Kidney glomerular epithelial cell (primary cell): ENCODE measurements at regions not wholly inside any gene's neighbourhood (a gene's known extent, or its start where the extent isn't known, plus 50 kb on each side); places are given as distances from the start of the nearest gene placed in this dataset.
"Not testable (repeated sequence)": the region's sequence is repeated elsewhere in the genome, so short reads cannot be mapped to it uniquely, and the experiment has no call there.

Experiments
- DNase-seq: peaks from one replicate; lab custom pipeline; 2025; lab: John Stamatoyannopoulos, UW

DNA sequence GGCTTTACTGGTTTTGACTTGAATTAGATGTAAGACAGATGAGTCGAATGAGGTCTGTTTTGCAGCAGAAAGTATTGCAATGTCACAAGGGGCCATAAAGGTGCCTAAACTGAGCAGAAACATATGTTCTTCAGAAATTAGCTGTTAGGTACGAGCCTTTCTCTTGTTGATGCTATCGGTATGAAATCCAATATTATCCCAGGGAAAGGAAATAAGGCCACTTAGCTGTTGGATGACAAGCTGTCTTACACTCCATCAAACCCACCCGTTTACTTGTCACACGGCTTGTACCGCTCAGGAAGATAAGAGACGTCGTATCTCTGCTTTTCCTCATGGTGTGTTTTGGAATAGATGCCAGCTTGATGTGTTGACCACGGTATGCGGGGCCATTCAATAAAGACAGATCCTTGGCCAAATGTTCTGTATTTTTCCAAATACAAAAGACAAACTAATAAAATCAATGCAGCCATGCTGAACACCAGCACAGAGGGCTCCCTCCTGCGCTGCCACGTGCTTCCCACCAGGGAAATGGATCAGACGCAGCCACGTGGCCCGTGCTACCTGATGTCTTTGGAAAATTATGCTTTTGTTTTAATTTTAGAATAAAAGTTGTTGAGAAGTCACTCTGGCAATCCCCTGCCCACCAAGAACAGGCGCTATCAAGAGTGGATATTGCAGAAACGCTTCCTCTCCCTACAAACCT is 255.9 kb upstream of the SULF2 start:
- no peak for DNase-seq

DNA sequence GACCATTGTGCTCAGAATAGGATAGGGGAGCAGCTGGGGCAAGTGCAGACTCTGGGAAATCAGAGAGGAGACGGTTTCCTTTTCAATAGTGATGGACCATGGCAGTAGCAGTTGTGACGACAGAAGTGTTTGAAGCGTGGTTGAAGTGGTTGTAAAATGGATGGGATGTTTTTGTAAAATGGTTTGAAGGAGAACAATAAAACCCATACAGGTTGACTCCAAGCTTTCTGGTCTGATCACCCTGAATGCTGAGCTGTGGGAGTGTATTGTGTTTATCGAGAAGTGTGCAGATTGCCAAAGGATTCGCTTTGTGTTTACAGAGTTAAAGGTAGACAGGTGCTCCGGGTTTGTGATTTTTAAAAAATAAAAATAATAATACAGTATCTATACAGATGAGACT is 255.2 kb upstream of the SULF2 start:
- no peak for DNase-seq

DNA sequence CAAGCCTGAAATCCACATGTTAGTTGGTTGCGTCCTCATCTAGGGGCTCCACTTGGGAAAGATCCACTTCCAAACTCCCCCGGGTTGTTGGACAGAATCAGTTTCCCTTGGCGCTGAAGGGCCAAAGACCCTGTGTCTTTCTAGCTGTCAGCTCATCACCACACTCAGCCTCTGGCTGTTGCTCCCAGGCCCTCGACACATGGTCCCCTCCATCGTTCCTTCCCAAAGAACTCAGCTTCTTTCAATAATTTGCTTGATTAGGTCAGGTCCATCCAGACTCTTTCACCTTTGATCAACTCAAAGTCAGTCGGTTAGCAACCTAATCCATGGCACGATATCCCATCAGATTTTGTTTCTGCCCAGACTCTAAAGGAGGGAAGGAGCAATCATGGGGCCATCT is 254.8 kb upstream of the SULF2 start:
- DNase-seq: no peak

DNA sequence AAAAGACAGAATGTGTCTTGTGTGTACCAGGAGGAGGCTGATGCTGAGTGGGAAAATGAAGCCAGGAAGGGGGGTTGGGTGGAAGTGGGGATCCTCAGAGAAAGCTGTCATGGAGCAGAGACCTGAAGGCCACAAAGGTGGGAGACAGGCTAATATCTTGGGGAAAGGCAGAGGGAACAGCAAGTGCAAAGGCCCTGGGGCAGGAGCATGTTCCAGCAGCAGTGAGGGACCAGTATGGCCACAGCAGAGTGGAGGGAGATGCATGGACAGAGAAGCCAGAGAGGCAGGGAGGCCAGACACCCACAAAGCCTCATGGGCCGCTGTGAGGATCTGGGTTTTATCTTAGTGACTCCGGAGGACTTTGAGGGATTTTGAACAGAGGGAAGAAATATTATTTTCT is 254.2 kb upstream of the SULF2 start:
- DNase-seq: no peak

DNA sequence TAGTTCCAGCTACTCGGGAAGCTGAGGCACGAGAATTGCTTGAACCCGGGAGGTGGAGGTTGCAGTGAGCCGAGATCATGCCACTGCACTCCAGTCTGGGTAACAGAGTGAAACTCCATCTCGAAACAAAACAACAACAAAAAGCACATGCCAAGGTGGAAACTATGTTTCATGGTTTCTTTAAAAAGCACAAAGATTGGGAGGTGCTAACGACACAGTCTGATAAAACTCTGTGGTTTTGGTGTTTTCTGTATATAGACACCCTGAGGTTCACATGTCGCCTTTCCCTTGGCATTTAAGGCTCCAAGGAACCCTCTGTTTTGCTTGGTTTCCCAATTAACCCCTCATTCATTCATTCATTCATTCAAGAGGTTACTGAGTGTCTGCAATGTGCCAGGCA is 253.4 kb upstream of the SULF2 start:
- no peak for DNase-seq

DNA sequence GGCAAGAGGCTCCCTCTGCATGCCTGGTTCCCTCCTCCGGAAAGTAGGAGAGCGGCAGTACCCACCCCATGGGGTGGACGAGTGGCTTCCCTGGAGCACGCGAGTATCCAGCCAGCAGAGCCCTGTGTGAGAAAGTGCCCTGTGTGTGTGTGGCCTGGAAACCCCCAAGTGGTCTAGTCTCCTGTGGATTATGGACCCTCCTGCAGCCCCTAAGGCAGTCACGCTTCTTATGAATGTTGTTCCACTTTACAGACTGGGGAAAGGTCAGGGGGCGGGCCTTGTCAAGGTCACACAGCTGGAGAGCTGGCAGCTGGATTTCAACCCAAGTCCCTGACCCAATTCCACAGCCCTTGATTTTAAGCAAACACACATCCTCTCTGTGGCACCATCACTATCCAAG is 252.5 kb upstream of the SULF2 start:
- not testable (repeated sequence) for DNase-seq

DNA sequence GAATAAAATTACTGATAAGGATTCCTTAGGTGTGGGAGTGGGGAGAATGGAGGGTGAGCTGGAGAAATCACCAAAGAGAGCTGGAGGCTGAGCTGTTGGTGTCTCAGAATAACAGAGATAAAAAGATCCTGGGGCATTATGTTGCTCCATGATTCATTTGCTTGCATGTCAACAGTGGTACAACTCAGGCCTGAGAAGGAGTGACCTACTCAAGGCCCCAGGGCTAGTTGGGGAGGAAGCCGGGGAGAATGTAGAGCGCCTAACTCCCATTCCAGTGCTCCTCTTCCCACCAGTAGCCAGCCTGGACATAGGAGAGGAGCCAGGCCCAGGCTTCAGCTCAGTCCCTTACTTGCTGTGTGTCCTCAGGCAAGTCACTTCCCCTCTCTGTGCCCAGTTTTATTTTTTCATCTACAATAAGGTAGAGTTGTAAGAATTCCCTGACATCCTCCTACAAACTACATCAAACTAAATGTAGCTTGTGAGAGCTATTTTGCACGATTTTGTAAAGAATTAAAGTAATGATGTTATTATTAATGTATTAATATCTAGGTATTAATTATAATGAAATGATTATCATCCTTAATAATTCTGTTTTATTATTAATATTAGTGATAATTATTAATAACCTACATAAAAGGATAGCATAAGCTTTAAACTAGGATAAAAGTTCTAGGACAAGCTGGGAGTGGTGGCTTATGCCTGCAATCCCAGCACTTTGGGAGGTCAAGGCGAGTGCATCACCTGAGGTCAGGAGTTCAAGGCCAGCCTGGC is 250.9 kb upstream of the SULF2 start:
- no peak for DNase-seq

DNA sequence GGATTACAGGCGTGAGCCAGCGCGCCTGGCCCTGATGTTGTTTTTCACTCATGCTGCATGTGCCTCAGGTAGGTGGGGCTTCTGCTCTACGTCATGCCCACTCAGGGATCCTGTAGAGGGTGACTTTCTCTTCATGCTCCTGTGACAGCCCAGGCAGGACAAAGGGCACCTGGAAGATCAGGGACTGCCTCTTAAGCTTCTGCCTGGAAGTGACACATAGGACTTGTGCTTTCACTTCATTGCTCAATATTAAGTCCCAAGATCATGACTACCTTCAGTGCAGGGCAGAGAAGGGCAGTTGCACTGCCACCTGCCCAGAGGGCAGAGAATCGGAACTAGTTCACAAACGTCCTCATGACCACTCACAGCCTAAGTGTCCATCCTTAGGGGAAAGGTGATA is 249.5 kb upstream of the SULF2 start:
- no peak for DNase-seq

DNA sequence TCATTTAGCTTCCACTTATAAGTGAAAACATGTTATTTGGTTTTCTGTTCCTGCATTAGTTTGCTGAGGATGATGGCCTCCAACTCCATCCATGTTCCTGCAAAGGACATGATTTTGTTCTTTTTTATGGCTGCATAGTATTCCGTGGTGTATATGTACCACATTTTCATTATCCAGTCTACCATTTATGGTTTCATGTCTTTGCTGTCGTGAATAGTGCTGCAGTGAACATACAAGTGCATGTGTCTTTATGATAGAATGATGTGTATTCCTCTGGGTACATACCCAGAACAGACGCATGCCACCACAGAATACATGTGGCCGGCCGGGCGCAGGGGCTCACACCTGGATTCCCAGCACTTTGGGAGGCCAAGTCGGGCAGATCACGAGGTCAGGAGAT is 247.7 kb upstream of the SULF2 start:
- DNase-seq: not testable (repeated sequence)

DNA sequence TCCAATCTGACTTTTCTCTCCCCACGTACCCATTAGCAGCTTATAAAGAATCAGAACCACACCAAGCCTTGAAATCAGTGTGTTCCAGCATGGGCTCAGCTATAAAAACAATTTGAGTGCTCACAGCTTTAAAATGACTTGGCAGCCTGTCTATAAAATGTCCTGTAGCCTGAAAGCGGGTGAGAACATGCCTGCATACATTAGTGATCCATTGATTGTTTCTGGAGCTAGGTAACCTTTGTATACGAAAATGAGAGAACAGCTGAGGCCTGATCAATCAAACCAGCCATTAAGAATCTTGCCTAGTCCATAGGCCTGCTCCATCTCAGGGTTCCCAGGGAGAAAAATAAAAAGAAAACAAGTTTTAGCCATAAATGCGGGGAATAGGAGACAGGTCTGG is 245.8 kb upstream of the SULF2 start:
- DNase-seq: no peak

DNA sequence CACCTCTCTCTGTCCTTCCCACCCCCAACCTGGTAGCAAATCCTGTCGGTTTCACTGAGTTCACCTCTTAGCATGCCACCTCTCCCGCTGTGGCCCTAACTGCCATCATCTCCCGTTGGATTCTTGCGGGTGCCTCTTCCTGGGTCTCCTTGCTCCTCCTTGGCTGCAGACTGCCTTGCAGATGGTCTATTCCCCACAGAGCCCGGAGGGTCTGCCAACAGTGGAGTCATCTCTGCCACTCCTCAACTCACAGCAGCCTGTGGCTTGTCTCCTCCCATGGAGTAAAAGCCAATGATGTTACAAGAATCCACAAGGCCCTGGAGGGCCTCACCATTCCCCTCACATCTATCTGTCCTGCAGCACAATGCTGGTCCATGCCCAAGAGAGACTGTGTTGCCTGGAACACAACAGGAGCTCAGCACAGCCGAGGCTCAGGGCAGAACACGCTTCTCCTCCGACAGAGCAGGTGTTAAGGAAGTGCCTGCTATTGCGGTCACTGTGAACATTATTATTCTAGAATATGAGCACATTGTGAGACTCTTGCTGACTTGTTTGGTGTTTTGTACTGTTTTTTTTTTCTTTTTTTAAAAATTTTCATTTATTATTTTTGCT is 241.8 kb upstream of the SULF2 start:
- no peak for DNase-seq

DNA sequence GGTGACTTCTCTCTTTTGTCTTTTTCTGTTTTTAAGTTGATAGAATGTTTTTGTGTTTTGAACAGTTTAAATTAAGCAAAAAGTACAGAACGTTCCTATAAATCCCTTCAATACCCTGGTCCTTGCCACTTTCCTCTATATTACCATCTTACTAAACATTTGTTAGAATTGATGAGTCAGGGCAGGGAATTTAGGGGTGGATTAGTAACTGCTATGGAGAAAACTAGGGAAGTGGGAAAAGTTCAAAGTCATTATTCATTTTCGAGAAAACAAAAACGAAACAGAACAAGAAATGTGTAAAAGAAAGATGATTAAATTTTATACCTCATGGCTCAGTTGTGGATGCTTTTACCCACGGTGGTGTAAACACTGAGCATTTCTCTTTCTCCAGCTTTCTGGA is 240.4 kb upstream of the SULF2 start:
- DNase-seq: peak; percentile 9

DNA sequence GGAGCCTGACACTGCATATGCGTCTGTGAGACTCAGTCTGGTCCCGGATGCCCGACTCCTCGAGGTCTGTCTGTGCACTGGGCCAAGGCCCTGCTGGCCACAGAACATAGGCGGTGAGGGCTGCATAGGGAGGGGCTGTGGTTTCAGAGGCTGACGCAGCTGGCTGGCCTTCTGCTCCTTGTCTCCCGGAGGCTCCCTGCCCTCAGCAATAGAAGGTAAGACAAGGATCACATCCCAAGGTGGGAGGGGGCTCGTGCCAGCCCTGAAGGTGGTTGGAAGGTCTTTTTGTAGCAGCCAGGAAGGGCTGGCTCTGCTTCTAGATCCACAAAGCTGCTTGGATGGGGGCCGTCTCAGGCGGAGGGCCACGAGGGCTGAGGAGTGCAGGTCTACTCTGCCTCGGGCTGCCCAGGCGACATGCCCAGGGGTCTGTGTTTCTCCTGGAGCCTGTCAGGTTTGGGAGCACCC is 239.8 kb upstream of the SULF2 start:
- DNase-seq: peak; percentile 68

DNA sequence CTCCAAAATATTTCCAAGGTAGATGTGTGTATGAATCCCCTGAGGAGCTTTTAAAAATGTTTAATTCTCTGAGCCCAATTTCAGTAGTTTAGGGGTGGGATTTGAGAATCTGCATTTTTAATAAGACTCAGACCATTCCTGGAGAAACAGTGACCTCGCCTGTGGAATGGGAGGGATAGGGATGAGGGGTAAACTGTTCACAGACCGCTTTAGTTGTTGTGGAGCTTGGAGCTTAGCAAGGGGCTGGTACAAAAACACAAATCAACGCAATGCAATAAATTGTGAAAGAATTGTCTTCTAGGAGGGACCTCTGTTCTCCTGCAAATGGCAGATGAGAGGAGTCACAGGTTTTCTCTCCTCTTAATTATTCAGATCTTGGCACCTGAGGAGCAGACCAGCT is 239.3 kb upstream of the SULF2 start:
- DNase-seq: no peak

DNA sequence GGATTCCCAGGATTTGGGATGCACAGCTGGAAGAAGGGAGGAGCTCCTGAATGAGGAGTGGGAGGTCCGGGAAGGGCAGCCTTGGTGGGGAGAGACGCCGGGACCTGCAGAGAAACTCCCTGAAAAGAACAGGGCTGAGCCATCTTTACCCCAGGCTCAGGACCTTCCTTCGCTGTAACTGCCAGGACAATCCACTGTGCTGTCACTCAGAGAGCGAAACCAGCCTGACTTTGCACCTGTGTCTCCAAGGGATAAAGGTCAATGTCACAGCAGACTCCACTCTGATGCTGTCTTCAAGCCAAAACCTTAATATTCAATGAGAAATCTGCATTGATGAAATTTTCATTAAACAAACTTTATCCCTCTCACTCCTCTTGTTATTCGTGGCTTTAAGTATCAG is 235.4 kb upstream of the SULF2 start:
- DNase-seq: not testable (repeated sequence)

DNA sequence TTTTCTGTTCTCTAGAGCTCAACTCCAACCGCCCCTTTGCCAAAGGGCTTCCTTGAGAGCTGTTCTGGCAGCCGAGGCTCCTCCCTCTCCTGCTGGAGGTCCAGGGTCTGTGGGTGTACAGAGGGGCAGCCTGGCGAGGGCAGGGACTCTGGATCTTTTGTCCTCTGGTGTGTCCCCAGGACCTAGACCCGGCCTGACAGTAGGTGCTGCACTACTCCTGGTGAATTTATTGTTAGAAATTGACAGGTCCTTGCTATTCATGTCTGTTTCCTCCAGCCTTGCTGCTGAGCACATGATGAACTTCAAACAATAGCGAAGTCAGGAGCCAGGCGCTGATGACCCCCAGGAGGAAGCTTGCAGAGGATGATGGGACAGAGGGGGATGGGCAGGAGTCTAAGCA is 234.7 kb upstream of the SULF2 start:
- DNase-seq: no peak

DNA sequence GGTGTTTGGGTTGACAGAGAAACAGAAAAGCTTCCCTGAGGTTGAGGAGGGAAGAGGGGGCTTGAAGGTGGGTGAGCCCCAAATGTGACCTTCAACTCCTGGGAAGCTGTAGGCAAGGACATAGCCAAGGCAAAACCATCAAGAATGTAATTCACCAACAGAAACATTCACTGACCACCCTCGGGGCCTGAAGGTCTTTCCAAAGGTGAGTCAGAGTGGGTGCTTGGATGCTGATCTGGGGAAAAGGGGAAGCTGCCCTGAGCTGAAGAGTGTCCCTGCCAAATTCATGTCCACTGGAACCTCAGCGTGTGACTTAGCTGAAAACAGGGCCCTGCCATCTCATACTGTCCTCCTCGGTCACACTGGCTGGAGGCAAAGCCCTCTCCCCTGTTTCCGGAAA is 234.2 kb upstream of the SULF2 start:
- DNase-seq: no peak

DNA sequence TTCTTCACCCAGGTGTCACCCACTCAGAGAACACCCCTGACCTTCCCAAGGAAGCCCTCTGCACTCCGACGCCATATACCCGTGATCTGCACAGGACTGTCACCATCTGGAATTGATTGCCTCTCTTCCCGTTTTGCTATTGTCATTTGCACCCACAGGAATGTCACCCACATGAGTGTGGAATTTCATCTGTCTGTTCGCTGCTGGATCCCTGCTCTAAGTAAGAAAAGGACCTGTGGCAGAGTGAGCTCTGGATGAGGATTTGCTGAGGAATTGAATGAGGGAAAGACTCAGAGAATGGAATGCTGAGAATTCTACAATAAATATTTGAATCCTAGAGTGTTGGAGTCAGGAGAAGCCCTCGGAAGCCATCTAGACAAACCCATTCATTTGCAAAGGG is 233.6 kb upstream of the SULF2 start:
- peak; percentile 25 for DNase-seq

DNA sequence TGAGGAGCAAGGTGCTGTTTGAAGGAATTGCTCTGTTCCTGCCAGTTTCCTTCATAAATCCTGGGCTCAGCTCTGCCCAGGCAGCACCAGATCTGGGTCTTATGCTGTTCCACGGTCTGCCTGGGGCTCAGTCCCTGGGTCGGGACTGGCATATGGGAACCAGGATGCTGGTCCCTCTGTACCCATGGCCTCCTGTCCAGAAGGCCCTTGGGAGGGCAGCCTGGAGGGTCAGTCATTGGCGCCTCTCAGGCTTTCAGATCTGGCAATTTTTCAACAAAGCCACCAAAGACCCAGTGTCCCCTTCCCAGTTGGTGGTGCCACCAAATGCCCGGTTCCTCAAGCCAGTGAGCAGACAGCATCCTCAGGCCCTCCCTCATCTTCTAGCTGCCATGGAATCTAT is 232.7 kb upstream of the SULF2 start:
- DNase-seq: no peak

DNA sequence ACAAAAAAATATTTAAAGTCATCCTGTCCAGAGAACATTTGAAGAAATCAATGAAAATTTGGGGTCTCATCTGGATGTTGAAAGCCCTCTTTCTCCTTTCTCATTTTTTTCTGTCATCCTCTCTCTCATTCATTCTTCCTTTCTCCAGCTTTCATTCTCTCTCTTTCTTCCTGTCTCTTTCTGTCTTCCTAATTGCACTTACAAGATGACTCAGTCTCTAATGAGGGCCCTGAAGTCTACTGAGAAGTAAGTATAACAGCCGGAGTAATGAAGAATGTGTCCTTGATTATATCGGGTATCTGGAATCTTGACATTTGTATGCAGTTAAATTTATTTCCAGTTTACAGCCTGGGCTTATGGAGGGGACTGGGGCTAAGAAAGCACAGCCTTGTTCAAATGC is 232.2 kb upstream of the SULF2 start:
- DNase-seq: no peak

DNA sequence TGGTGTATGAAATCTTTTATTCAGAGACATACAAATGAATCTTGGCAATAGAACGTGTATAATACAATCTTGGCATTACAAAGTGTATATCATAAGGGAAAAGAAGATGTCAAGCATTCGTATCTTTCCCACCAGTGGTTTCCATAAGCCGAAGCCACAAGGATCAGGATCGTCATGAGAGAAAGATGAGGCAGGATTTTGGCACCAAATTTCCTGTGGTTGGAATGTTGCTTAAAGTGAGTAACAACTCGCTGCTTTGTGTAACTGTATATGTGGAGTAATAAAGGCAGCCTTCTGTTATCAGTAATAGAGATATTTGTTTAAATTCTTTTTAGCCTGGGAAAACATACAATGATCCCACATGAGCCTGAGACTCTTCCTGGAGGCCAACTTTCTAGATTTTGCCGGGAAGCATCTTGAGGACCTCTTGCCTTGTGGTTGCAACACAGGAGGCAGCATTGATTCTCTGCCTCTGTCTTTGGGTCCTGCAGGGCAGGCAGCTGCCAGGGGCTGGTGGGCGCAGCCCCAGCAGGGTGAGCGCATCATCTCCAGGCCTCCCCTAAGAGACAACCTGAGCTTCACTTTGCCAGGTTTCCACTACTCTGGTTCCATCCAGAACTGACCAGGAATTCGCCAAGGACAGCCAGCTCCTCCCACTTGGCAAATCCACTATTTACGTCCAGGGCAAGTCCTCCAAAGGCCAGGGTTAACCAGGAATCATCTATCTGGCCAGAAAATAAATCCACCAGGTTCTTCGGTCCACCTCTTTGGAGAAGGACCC is 230.9 kb upstream of the SULF2 start:
- DNase-seq: no peak

DNA sequence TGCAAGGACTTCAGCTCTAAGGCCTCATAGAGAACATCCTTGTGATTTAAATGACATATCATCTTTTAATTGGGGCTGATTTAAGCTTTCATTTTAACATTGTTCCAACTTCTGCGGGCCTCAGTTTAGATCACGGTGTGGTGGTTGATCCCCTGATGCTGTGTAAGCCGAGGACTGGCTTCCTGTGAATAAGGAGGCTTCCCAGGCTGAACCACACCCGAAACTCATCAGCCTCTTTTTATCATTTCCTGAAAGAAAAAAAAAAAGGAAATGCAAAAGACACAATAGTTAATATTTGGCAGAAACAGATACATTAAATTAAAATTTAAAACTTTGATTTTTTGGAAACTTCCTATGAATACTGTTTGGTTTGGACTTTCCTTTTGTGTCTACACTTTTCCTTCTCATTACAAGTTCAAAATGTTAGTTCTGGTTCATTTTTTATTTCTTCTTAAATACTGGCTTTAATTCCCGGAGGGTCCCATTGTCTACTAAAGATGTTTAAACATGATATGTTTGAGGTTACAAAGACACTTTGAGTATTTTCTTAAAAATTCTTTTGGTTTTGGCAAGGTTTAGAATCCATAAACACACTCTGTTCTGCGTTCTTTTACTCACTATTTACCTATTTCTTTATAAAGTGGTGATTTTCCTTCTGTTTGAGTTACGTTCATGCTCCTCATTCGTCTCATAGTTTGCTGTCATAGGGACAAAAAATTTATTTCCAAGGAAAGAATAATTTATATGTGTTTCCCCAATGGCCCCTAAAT is 230.0 kb upstream of the SULF2 start:
- no peak for DNase-seq
